DOHH2 (cell line): ENCODE measurements at regions not wholly inside any gene's neighbourhood (a gene's known extent, or its start where the extent isn't known, plus 50 kb on each side); places are given as distances from the start of the nearest gene placed in this dataset.
"Not testable (repeated sequence)": the region's sequence is repeated elsewhere in the genome, so short reads cannot be mapped to it uniquely, and the experiment has no call there.

Experiments used
- H3F3A ChIP-seq: fragments of 200-600 bp; sonication (generic), shearing (Covaris generic); 2 replicates; pipeline ENCODE4 v1.6.0; 2016; ENCODE audit warnings: antibody characterized with exemption, mild to moderate bottlenecking; ENCODE audit not compliant: control insufficient read depth, insufficient read depth
- H3K27ac ChIP-seq: fragments of 200-600 bp; sonication (generic); 2 replicates; pipeline ENCODE4 v1.5.1; 2014; ENCODE audit warnings: low read depth, mild to moderate bottlenecking, low read length, moderate library complexity
- H3K27me3 ChIP-seq: fragments of 200-600 bp; sonication (generic); 2 replicates; pipeline ENCODE4 v1.6.1; 2014; ENCODE audit warnings: mild to moderate bottlenecking, low read length, mixed read lengths; ENCODE audit not compliant: control insufficient read depth
- H3K36me3 ChIP-seq: fragments of 200-600 bp; sonication (generic); 2 replicates; pipeline ENCODE4 v1.6.1; 2014; ENCODE audit warnings: mild to moderate bottlenecking, low read length, moderate library complexity, mixed read lengths; ENCODE audit not compliant: control insufficient read depth
- H3K4me1 ChIP-seq: fragments of 200-600 bp; sonication (generic); 2 replicates; pipeline ENCODE4 v1.6.1; 2014; ENCODE audit warnings: mild to moderate bottlenecking, low read length, mixed read lengths; ENCODE audit not compliant: control insufficient read depth
- H3K4me2 ChIP-seq: fragments of 200-600 bp; sonication (generic); 2 replicates; pipeline ENCODE4 v1.6.0; 2014; ENCODE audit warnings: mild to moderate bottlenecking, low read length, moderate library complexity
- H3K4me3 ChIP-seq: fragments of 200-600 bp; sonication (generic); 2 replicates; pipeline ENCODE4 v1.5.1; 2014; ENCODE audit warnings: mild to moderate bottlenecking, low read length, mixed read lengths
- H3K79me2 ChIP-seq: fragments of 200-600 bp; sonication (generic); 2 replicates; pipeline ENCODE4 v1.6.1; 2014; ENCODE audit warnings: mild to moderate bottlenecking, low read length, mixed read lengths; ENCODE audit not compliant: control insufficient read depth
- H3K9me2 ChIP-seq: fragments of 200-600 bp; sonication (generic); replicated peaks from 2 replicates; pipeline ENCODE4 v1.6.1; 2014; ENCODE audit warnings: mild to moderate bottlenecking, low read length, mixed read lengths; ENCODE audit not compliant: control insufficient read depth
- H3K9me3 ChIP-seq: fragments of 200-600 bp; sonication (generic); 2 replicates; pipeline ENCODE4 v1.6.1; 2014; ENCODE audit warnings: antibody characterized with exemption, low read length, mixed read lengths; ENCODE audit not compliant: control insufficient read depth, insufficient read depth
- H4K20me1 ChIP-seq: fragments of 200-600 bp; sonication (generic); 2 replicates; pipeline ENCODE4 v1.6.0; 2014; ENCODE audit warnings: low read depth, mild to moderate bottlenecking, antibody characterized with exemption, low read length, moderate library complexity; ENCODE audit not compliant: control insufficient read depth, insufficient read depth
- CTCF ChIP-seq: fragments of 200-600 bp; sonication (generic); IDR thresholded peaks from one replicate; pipeline ENCODE4 v1.5.1; 2014; ENCODE audit warnings: antibody characterized with exemption, mild to moderate bottlenecking, low read depth, low read length; ENCODE audit not compliant: poor library complexity, severe bottlenecking
- EZH2phosphoT487 ChIP-seq: fragments of 200-600 bp; sonication (generic); IDR thresholded peaks from 2 replicates; pipeline ENCODE4 v1.6.1; 2017; ENCODE audit warnings: borderline replicate concordance, mild to moderate bottlenecking, antibody characterized with exemption, low read length, moderate library complexity, mixed read lengths

GRCh38 chr7:96827701-96828100, 118.1 kb upstream of the SEM1 start:
- TF ChIP-seq EZH2phosphoT487 = no peak
- TF ChIP-seq CTCF = no peak
- Histone ChIP-seq H3K4me2 (no peak overlapping the region), H3K4me1 (no peaks in the 10 kb centered on the region), H3K9me2 (no peaks in the 10 kb centered on the region), H3K27ac (no peak overlapping the region), H3K4me3 (no peak overlapping the region), H4K20me1 (no peaks in the 10 kb centered on the region), H3K36me3 (no peaks in the 10 kb centered on the region), H3K27me3 (no peaks in the 10 kb centered on the region), H3K79me2 (no peaks in the 10 kb centered on the region), H3K9me3 (no peaks in the 10 kb centered on the region), H3F3A (no peaks in the 10 kb centered on the region)

- H3K4me1 ChIP-seq, H3K27me3 ChIP-seq, H4K20me1 ChIP-seq, H3K4me3 ChIP-seq, H3K79me2 ChIP-seq, H3K27ac ChIP-seq, H3K9me3 ChIP-seq, H3K9me2 ChIP-seq, H3F3A ChIP-seq, H3K4me2 ChIP-seq, H3K36me3 ChIP-seq: not testable (repeated sequence)
Measured at GRCh38 chr7:96829121-96829520, 119.5 kb upstream of the SEM1 start.

GRCh38 chr7:96831446-96831845, 121.8 kb upstream of the SEM1 start:
- Histone ChIP-seq H3K4me1 (no peaks in the 10 kb centered on the region), H3K27me3 (no peaks in the 10 kb centered on the region), H3K79me2 (no peaks in the 10 kb centered on the region), H3K27ac (no peak overlapping the region), H3K9me3 (no peaks in the 10 kb centered on the region), H3K4me3 (no peak overlapping the region), H3K4me2 (no peak overlapping the region), H4K20me1 (no peaks in the 10 kb centered on the region), H3F3A (no peaks in the 10 kb centered on the region), H3K36me3 (no peaks in the 10 kb centered on the region), H3K9me2 (no peaks in the 10 kb centered on the region)
- TF ChIP-seq EZH2phosphoT487 (no peak), CTCF (no peak)

GRCh38 chr7:96832092-96832662, 122.5 kb upstream of the SEM1 start:
- Histone ChIP-seq H3K4me3 (no peak overlapping the region), H3K4me2 (no peak overlapping the region), H3K27me3 (no peaks in the 10 kb centered on the region), H3K9me3 (no peaks in the 10 kb centered on the region), H3K27ac (no peak overlapping the region), H3K4me1 (no peaks in the 10 kb centered on the region), H3K9me2 (no peaks in the 10 kb centered on the region), H3K79me2 (no peaks in the 10 kb centered on the region), H4K20me1 (no peaks in the 10 kb centered on the region), H3F3A (no peaks in the 10 kb centered on the region), H3K36me3 (no peaks in the 10 kb centered on the region)
- TF ChIP-seq CTCF = no peak
- no peak for TF ChIP-seq EZH2phosphoT487
